Tibial artery (tissue), 4 donors: ENCODE measurements at regions not wholly inside any gene's neighbourhood (a gene's known extent, or its start where the extent isn't known, plus 50 kb on each side); places are given as distances from the start of the nearest gene placed in this dataset.

Experiments
- DNase-seq, 2 donors: peaks; one replicate each; pipeline ENCODE4 v3.0.0-alpha.2; 2019
- H3K27ac ChIP-seq, 2 donors: fragments of 200-600 bp; sonication (generic) in 1 of 2; 1 replicate in 1 of 2; 2 replicates in 1 of 2; pipeline ENCODE4 v1.5.1; 2018 to 2019; ENCODE audit warnings: mild to moderate bottlenecking in 1 of 2
- H3K27me3 ChIP-seq, 2 donors: fragments of 200-600 bp; sonication (generic) in 1 of 2; one replicate each; pipeline versions ENCODE4 v1.5.1 to v1.6.0; 2016 to 2019
- H3K36me3 ChIP-seq, 3 donors: fragments of 200-600 bp; sonication (generic) in 2 of 3; one replicate each; pipeline ENCODE4 v1.5.1; 2016 to 2019; ENCODE audit warnings: mild to moderate bottlenecking in 2 of 3
- H3K4me1 ChIP-seq, 4 donors: fragments of 200-600 bp; sonication (generic) in 2 of 4; 1 replicate in 3 of 4; 2 replicates in 1 of 4; pipeline ENCODE4 v1.5.1; 2016 to 2019
- H3K4me3 ChIP-seq, 2 donors: fragments of 200-600 bp; sonication (generic) in 1 of 2; 1 replicate in 1 of 2; 2 replicates in 1 of 2; pipeline ENCODE4 v1.5.1; 2018 to 2019; ENCODE audit warnings: mild to moderate bottlenecking in 2 of 2
- H3K9me3 ChIP-seq, 3 donors: fragments of 200-600 bp; sonication (generic) in 1 of 3; one replicate each; pipeline ENCODE4 v1.5.1; 2016 to 2019
- CTCF ChIP-seq, 2 experiments: fragments of 200-600 bp in 1 of 2; fragments of 450-650 bp in 1 of 2; IDR thresholded peaks; one replicate each; pipeline ENCODE4 v1.5.1; 2017 to 2019; ENCODE audit warnings: antibody characterized with exemption in 2 of 2, mild to moderate bottlenecking in 1 of 2, moderate library complexity in 1 of 2
- intact Hi-C: fragments of 100-400 bp; cut with DNase I; formaldehyde crosslinking; loops from one replicate; pipeline ENCODE4 v1.15.0; 2023; ENCODE audit warnings: low total_unique reads

GRCh38 chr2:65823511-65823910 lies 391.1 kb upstream of the SPRED2 start:
- intact Hi-C loops: no loop called here
- Histone ChIP-seq H3K4me1 (no peaks in the 10 kb centered on the region), H3K4me3 (no peak overlapping the region)

GRCh38 chr2:65820454-65820853 lies 388.1 kb upstream of the SPRED2 start:
- no peak for TF ChIP-seq CTCF (IDR thresholded peaks at IDR 0.05)
- Histone ChIP-seq H3K4me3 (no peak overlapping the region), H3K27me3 (no peaks in the 10 kb centered on the region), H3K36me3 (no peaks in the 10 kb centered on the region), H3K27ac (no peak overlapping the region), H3K9me3 (no peaks in the 10 kb centered on the region), H3K4me1 (no peaks in the 10 kb centered on the region)
- DNase-seq: no peak
- intact Hi-C loops: no loop called here

More at GRCh38 chr2:65823511-65823910, 391.1 kb upstream of the SPRED2 start:
- no peak for TF ChIP-seq CTCF (IDR thresholded peaks at IDR 0.05)
- Histone ChIP-seq H3K36me3 (no peaks in the 10 kb centered on the region), H3K27me3 (no peaks in the 10 kb centered on the region), H3K9me3 (no peaks in the 10 kb centered on the region), H3K27ac (no peak overlapping the region)
- DNase-seq: no peak

GRCh38 chr2:65819963-65820362 lies 387.6 kb upstream of the SPRED2 start:
- no peak for DNase-seq
- intact Hi-C loops: no loop called here

GRCh38 chr2:65818873-65819451 lies 386.6 kb upstream of the SPRED2 start:
- Histone ChIP-seq H3K4me1 (no peaks in the 10 kb centered on the region), H3K27ac (no peak overlapping the region), H3K9me3 (no peaks in the 10 kb centered on the region), H3K4me3 (no peak overlapping the region), H3K36me3 (no peaks in the 10 kb centered on the region), H3K27me3 (no peaks in the 10 kb centered on the region)
- no peak for TF ChIP-seq CTCF (IDR thresholded peaks at IDR 0.05)
- DNase-seq: no peak
- intact Hi-C loops: no loop called here

More at GRCh38 chr2:65819963-65820362, 387.6 kb upstream of the SPRED2 start:
- Histone ChIP-seq H3K27ac (no peak overlapping the region), H3K4me3 (no peak overlapping the region), H3K9me3 (no peaks in the 10 kb centered on the region), H3K36me3 (no peaks in the 10 kb centered on the region), H3K4me1 (no peaks in the 10 kb centered on the region), H3K27me3 (no peaks in the 10 kb centered on the region)
- no peak for TF ChIP-seq CTCF (IDR thresholded peaks at IDR 0.05)

- no peaks in the 10 kb centered on the region for H3K27me3 ChIP-seq
- H3K36me3 ChIP-seq: no peaks in the 10 kb centered on the region
- H3K4me3 ChIP-seq: no peak overlapping the region
- no peaks in the 10 kb centered on the region for H3K9me3 ChIP-seq
- DNase-seq: no peak
- no peak for TF ChIP-seq CTCF (IDR thresholded peaks at IDR 0.05)
- no peaks in the 10 kb centered on the region for H3K4me1 ChIP-seq
- intact Hi-C loops: no loop called here
- no peak overlapping the region for H3K27ac ChIP-seq
These were observed 381.3 kb upstream of the SPRED2 start for GRCh38 chr2:65813631-65814173.
